GM04503 (cell line): ENCODE measurements at regions not wholly inside any gene's neighbourhood (a gene's known extent, or its start where the extent isn't known, plus 50 kb on each side); places are given as distances from the start of the nearest gene placed in this dataset.

Experiments
- DNase-seq: peaks from one replicate; pipeline ENCODE4 v3.0.0-alpha.2; 2012; ENCODE audit warnings: low read depth

DNA sequence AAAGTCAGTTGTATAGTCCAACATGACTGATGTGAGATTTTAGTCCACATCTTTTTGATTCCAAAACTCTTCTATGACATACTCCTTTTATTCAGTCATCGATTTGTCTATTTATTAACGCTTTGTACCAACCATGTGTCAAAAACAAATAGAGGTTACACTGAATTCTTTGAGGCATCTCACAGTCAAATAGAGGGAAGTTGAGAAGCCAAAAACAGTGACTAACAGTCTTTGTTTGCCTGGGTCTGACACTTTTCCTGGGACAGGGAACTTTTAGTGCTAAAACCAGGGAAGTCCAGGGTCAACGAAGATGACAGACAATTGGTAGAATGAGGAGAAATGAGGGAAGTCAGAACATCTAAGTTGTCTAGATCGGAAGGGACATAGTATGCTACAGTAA lies 169.9 kb upstream of the HS3ST1 start:
- DNase-seq, result no peak

- no peak for DNase-seq
Observed at GRCh38 chr4:11597506-11597905, 168.8 kb upstream of the HS3ST1 start.

GRCh38 chr4:11596989-11597388 lies 168.3 kb upstream of the HS3ST1 start:
- no peak for DNase-seq

GRCh38 chr4:11593576-11594116 lies 165.0 kb upstream of the HS3ST1 start:
- no peak for DNase-seq

DNA sequence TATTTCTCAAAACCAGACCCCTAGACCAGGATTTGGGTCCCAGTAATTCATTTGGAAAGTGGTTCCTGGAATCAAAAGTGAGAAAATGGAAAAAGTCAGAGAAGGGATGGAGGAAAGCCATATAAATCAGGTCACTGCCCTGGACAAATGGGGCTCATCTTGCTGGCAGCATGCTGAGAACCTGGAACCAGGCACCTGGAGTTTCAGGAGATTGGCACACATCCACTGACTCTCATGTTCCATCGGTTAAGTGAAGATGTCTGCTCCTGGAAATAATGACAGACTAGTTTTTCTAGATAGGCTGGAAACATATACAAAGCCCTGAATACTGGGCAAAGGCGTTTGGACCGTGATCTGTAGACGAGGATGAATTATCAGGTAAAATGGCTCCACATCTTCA lies 163.6 kb upstream of the HS3ST1 start:
- no peak for DNase-seq

DNA sequence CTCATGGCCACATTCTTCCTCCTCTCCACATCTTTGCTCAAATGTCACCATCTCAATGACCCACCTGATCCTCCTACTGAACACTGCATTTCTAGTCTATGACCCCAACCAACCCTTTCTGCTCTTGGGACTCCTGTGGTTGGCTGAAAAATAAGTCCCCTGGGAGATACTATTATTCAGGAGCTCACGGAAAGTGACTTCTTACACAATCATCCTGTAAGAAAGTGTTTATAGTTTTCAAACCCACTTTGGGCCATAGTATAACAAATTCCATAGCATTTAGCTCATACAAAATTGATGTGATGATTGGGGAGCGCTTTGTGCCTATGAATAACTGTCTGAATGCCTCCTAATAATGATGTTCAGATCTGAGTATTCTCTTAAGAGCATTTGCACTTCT lies 161.4 kb upstream of the HS3ST1 start:
- DNase-seq, result no peak

- DNase-seq, result no peak
Observed at GRCh38 chr4:11589676-11590075, 161.0 kb upstream of the HS3ST1 start.

DNA sequence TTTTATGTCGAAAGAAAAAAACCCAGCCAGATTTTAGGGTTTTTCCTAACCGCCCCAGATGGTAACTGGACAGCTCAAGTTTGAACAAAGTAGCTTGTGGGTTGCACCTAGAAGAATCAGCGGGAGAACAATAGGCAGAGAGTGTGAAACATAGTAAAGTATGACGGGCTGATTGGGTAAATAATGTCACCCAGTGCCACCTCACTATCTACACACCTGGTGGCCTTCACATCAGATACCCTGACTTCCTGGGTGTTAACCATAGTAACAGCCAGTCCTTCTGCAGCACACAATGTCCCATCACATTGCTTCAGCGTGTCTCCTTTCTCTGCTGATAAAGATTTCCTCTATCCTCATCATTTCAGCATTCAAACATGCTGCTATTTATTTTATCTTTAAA lies 159.1 kb upstream of the HS3ST1 start:
- DNase-seq, result no peak

DNA sequence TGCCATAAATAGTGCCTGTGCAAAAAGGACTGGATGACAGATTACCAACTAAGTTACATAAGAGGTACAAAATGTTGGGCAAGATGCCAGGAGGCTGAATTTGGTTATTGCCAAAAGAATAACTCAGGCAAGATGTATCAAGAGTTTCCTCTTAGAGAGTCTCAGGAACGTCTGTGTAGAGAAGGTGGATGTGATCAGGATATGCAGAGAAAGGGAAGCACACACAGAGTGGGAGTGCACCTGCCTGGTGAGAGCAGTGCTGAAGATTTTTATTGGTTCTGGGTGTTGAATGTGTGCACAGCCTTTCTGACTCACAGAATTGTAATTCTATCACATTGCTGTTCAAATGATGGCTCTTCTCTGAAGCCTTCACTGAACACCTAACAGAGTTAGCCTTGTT lies 156.8 kb upstream of the HS3ST1 start:
- no peak for DNase-seq

DNA sequence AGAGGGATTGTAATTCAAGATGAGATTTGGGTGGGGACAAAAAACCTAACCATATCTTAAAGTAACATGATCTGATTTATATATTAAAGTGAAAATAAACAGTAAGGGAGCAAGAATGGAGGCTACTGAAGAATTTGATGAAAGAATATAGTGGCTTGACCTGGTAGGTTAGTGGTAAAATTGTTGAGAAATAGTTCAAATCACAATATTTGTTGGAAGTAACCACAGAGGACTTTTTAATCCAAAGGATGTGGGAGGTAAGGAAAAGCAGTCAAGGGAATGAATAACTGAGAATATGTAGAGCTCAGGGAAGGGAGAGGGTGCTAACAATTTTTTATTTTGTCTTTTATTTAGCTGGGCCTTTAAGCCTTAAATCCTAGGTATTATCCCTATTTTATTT lies 139.8 kb upstream of the HS3ST1 start:
- no peak for DNase-seq

DNA sequence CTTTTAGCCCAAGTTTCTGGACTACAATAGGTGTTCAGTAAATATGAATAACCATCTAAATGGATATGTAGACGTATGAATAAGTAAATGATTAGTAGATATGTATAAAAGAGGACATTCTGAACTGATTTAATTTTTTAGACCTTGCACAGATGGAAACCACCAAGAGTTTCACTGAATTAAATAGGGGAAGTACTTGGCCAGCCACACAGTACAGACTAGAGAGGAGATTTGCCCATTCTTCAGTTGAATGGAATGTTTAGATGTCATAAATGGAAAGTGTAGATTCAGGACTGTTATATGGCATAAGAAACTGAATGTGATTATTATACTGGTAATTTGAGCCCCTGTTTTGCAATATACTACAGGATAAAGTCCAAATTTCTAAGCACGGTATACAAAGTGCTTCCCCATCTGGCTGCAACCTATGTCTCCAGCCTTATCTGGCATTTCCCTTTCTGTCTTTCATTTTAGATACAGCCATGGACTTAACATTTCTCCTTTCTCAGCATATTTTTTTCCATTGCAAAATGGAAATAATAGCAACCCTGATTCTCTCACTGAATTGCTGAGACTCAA lies 137.8 kb upstream of the HS3ST1 start:
- DNase-seq, result no peak

GRCh38 chr4:11565899-11566298 lies 137.2 kb upstream of the HS3ST1 start:
- DNase-seq, result no peak

DNA sequence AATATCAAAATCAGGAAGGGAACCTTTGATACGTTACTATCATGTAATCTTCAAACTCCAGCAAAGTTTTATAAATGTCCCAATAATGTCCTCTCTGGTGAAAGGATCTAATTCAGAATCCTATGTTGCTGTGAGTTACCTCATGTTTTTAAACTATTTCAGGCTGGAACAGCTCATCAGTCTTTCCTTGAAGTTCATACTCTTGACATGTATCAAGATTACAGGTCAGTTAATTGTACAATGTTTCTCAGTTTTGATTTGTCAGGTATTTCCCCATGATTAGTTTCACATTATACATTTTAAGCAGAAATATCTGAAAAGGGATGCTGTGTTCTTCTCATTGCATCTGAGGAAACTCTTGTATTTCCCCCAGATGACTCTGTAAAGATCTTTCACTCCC lies 136.5 kb upstream of the HS3ST1 start:
- DNase-seq, result no peak

- no peak for DNase-seq
Observed at GRCh38 chr4:11564021-11564420, 135.3 kb upstream of the HS3ST1 start.

GRCh38 chr4:11549525-11549924 lies 120.8 kb upstream of the HS3ST1 start:
- DNase-seq, result no peak

GRCh38 chr4:11548597-11549082 lies 119.9 kb upstream of the HS3ST1 start:
- DNase-seq, result no peak

- DNase-seq, result no peak
Observed at GRCh38 chr4:11546391-11547175, 117.9 kb upstream of the HS3ST1 start.

DNA sequence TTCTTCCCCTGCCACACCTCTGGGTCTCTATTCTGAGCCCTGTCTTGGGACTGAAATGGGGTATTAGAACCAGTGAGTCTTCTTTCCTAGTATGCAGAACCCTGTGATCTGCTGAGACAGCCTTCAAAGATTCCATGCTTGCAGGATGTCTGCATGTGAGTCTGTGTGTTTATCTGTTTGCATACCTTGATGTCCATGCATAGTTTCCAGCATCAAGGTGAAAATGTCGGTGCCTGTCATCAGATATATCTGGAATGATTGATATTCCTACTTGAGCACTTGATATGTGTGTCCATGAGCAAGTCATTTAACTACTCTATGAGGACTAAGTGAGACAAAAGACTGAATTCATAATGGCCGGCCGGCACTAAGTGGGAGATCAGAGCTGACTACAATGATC lies 117.0 kb upstream of the HS3ST1 start:
- DNase-seq, result no peak

DNA sequence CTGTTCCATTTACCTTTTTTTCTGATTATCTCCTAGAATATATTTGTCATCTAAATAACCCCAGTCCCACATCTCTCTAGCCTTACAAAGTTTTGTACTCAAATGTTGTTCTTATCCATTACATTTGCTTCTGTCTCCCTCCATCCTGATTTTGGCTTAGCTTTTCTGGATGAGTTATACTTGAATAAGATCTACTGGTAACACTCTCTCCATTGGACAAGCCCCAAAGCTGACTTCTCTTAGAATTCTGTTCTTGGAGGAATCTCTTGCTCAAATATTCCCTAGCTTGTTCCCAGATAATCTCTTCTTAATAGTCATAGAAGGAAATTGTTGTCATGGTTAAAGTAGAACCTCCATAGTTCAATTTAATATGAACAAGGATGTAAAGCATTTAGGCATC lies 115.5 kb upstream of the HS3ST1 start:
- no peak for DNase-seq

DNA sequence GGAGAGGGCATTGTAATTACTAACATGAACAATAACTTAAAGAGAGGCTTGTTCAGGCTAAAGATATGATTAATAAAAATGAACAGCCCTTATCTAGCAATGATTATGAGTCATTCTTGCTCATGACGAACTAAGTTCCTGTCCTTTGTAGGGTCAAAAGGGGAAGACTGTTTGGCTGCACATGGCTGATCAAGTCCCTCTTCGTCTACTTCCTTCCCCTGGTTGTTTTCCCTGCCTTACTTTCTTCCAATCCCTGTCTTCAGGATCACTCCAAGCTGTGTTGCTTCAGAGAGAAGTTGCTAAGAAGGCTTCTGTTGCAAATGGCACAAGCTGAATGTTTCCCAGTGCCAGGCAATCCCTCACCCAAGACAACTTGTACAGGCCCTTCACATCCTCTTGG lies 115.0 kb upstream of the HS3ST1 start:
- no peak for DNase-seq

- DNase-seq, result no peak
Observed at GRCh38 chr4:11542952-11543351, 114.3 kb upstream of the HS3ST1 start.

DNA sequence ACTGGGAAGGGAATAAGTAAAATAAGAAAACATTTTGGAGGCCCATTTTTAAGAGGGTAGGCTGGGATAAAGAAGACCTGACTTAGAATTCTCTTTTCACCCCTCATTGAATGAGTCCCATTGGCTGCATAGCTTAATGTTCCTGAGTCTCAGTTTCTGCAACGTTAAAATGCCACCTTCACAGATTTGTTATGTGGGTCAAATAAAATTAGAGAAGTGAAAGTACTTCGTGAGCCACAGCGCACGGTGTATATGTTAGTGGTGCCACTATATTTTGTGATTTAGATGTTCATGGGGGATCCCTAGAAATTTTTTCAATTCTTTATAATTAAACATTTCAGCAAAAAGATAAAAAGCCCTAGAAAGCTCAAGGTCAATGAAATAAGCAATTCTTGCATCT lies 109.2 kb upstream of the HS3ST1 start:
- no peak for DNase-seq

- no peak for DNase-seq
Observed at GRCh38 chr4:11535333-11535732, 106.6 kb upstream of the HS3ST1 start.
